HL-60 (cell line): ENCODE measurements at regions not wholly inside any gene's neighbourhood (a gene's known extent, or its start where the extent isn't known, plus 50 kb on each side); places are given as distances from the start of the nearest gene placed in this dataset.
"Not testable (repeated sequence)": the region's sequence is repeated elsewhere in the genome, so short reads cannot be mapped to it uniquely, and the experiment has no call there.

ENCODE experiments used
- DNase-seq, 2 experiments: peaks; one replicate each; pipeline ENCODE4 v3.0.0-alpha.2; 2010 to 2020; ENCODE audit warnings: low read depth in 1 of 2, low spot score in 1 of 2
- H3K27ac ChIP-seq: fragments of 250-450 bp; sonication (Bioruptor Pico); replicated peaks from 2 replicates; pipeline ENCODE4 v1.5.1; 2020; ENCODE audit warnings: mild to moderate bottlenecking, moderate library complexity
- H3K27me3 ChIP-seq: fragments of 250-450 bp; sonication (Bioruptor Pico); 2 replicates; pipeline ENCODE4 v1.5.1; 2021; ENCODE audit warnings: mild to moderate bottlenecking, moderate library complexity; ENCODE audit not compliant: insufficient read depth, poor library complexity, severe bottlenecking
- H3K4me3 ChIP-seq: replicated peaks from 2 replicates; pipeline ENCODE4 v1.5.1; 2011; ENCODE audit warnings: mild to moderate bottlenecking, control low read depth, low read length; ENCODE audit not compliant: insufficient read depth
- GABPA ChIP-seq: IDR thresholded peaks from 2 replicates; pipeline ENCODE4 v1.6.1; 2012; ENCODE audit warnings: low read depth
- POLR2AphosphoS5 ChIP-seq: IDR thresholded peaks from 2 replicates; pipeline ENCODE4 v1.6.1; 2012; ENCODE audit warnings: low read depth
- SPI1 ChIP-seq: IDR thresholded peaks from 2 replicates; pipeline ENCODE4 v1.6.1; 2012; ENCODE audit warnings: low read depth, mild to moderate bottlenecking, borderline replicate concordance
- TF ChIP-seq, protein P1 (sequence below): IDR thresholded peaks from one replicate; pipeline ENCODE4 v1.5.1; 2011; ENCODE audit warnings: low read length, control low read depth, inconsistent platforms; ENCODE audit not compliant: insufficient read depth
- TF ChIP-seq, protein P2 (sequence below): IDR thresholded peaks from 2 replicates; pipeline ENCODE4 v1.6.1; 2012; ENCODE audit warnings: low read depth; ENCODE audit not compliant: insufficient replicate concordance

DNA sequence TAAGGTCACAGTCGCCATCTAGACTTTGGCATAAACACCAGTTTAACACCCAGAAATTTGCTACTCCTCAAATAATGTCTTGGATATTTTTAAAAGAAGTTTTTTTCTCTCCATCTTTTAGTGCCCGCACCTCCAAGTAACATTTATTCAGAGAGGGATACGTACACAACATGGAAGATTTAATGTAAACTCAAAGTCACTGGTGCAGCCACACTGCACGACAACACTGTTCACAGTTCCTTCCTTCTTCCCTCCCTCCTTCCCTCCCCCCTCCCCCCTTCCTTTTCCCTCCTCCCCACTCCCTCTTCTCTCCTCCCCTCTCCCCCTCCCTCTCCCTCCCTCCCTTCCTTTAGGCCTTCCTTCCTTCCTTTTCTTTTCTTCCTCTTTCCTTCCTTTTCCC lies 56.5 kb downstream of the NPPC start:
- no peak for DNase-seq

DNA sequence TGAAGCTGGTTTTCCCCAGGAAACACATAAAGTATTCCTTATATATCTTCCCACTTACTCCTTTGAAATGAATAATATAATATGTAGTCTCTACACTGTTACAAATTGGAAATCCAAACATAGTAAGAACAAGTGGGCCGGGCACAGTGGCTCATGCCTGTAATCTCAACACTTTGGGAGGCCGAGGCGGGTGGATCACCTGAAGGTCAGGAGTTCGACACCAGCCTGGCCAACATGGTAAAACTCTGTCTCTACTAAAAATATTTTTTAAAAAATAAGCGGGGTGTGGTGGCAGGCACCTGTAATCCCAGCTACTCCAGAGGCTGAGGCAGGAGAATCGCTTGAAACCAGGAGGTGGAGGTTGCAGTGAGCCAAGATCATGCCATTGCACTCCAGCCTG lies 57.2 kb downstream of the NPPC start:
- H3K4me3 ChIP-seq, DNase-seq, H3K27me3 ChIP-seq, H3K27ac ChIP-seq: not testable (repeated sequence)

More for the DNA sequence above, 56.5 kb downstream of the NPPC start:
- H3K27me3 ChIP-seq: no peaks in the 10 kb centered on the region
- no peak overlapping the region for H3K4me3 ChIP-seq
- H3K27ac ChIP-seq: no peak overlapping the region
- TF ChIP-seq POLR2AphosphoS5 (no peak), GABPA (no peak)
- TF ChIP-seq, protein P1, sequence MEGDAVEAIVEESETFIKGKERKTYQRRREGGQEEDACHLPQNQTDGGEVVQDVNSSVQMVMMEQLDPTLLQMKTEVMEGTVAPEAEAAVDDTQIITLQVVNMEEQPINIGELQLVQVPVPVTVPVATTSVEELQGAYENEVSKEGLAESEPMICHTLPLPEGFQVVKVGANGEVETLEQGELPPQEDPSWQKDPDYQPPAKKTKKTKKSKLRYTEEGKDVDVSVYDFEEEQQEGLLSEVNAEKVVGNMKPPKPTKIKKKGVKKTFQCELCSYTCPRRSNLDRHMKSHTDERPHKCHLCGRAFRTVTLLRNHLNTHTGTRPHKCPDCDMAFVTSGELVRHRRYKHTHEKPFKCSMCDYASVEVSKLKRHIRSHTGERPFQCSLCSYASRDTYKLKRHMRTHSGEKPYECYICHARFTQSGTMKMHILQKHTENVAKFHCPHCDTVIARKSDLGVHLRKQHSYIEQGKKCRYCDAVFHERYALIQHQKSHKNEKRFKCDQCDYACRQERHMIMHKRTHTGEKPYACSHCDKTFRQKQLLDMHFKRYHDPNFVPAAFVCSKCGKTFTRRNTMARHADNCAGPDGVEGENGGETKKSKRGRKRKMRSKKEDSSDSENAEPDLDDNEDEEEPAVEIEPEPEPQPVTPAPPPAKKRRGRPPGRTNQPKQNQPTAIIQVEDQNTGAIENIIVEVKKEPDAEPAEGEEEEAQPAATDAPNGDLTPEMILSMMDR: no peak

- Histone ChIP-seq H3K4me3 (no peak overlapping the region), H3K27me3 (no peaks in the 10 kb centered on the region), H3K27ac (peak overlapping the region; percentile 30; the same call in 1 of the 2 replicates)
- DNase-seq: peak in 1 of 2 experiments; percentile 28
- TF ChIP-seq POLR2AphosphoS5: no peak
- TF ChIP-seq GABPA: no peak
- TF ChIP-seq, protein P2, sequence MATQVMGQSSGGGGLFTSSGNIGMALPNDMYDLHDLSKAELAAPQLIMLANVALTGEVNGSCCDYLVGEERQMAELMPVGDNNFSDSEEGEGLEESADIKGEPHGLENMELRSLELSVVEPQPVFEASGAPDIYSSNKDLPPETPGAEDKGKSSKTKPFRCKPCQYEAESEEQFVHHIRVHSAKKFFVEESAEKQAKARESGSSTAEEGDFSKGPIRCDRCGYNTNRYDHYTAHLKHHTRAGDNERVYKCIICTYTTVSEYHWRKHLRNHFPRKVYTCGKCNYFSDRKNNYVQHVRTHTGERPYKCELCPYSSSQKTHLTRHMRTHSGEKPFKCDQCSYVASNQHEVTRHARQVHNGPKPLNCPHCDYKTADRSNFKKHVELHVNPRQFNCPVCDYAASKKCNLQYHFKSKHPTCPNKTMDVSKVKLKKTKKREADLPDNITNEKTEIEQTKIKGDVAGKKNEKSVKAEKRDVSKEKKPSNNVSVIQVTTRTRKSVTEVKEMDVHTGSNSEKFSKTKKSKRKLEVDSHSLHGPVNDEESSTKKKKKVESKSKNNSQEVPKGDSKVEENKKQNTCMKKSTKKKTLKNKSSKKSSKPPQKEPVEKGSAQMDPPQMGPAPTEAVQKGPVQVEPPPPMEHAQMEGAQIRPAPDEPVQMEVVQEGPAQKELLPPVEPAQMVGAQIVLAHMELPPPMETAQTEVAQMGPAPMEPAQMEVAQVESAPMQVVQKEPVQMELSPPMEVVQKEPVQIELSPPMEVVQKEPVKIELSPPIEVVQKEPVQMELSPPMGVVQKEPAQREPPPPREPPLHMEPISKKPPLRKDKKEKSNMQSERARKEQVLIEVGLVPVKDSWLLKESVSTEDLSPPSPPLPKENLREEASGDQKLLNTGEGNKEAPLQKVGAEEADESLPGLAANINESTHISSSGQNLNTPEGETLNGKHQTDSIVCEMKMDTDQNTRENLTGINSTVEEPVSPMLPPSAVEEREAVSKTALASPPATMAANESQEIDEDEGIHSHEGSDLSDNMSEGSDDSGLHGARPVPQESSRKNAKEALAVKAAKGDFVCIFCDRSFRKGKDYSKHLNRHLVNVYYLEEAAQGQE: no peak
- TF ChIP-seq, protein P1: no peak
- peak; percentile 59; the same call in 1 of the 2 replicates for TF ChIP-seq SPI1
Observed at GRCh38 chr2:231866450-231866849, 59.7 kb downstream of the NPPC start.

- Histone ChIP-seq H3K27me3 (no peaks in the 10 kb centered on the region), H3K27ac (no peak overlapping the region), H3K4me3 (no peak overlapping the region)
- TF ChIP-seq, protein P1: no peak
- no peak for TF ChIP-seq GABPA
- no peak for TF ChIP-seq POLR2AphosphoS5
- TF ChIP-seq SPI1: no peak
- TF ChIP-seq, protein P2: no peak
- DNase-seq: no peak
Observed at GRCh38 chr2:231865222-231865621, 61.0 kb downstream of the NPPC start.
